ENCODE measurements at regions not wholly inside any gene's neighbourhood (a gene's known extent, or its start where the extent isn't known, plus 50 kb on each side); places are given as distances from the start of the nearest gene placed in this dataset.

GRCh38 chr1:104387716-104388508 is 638.2 kb downstream of the AMY1C start:
- TF ChIP-seq CTCF (IDR thresholded peaks at IDR 0.05; ENCODE audit: low read depth, low read length): no peak
- TF ChIP-seq EZH2phosphoT487 (IDR thresholded peaks at IDR 0.05; ENCODE audit: low read depth): no peak

All from OCI-LY3 (cell line).